Posterior vena cava (tissue), 2 donors: ENCODE measurements at regions not wholly inside any gene's neighbourhood (a gene's known extent, or its start where the extent isn't known, plus 50 kb on each side); places are given as distances from the start of the nearest gene placed in this dataset.
"Not testable (repeated sequence)": the region's sequence is repeated elsewhere in the genome, so short reads cannot be mapped to it uniquely, and the experiment has no call there.

ENCODE experiments used
- DNase-seq: peaks from one replicate; pipeline ENCODE4 v3.0.0-alpha.2; 2020; ENCODE audit warnings: low spot score
- intact Hi-C, 2 donors: fragments of 100-400 bp; cut with DNase I; formaldehyde crosslinking; loops; one replicate each; pipeline versions ENCODE4 v1.14.1 to v1.14.2; 2022 to 2023
- donor health status: DM: yes; HTN: yes; CAD: no.
- donor health status: DM: yes; HTN: yes; CAD: no.

GRCh38 chr6:97347111-97347510, 64.1 kb upstream of the MMS22L start:
- no peak for DNase-seq
- intact Hi-C loops = no loop called here

- DNase-seq = no peak
- intact Hi-C loops = no loop called here
These were observed 78.3 kb upstream of the MMS22L start for GRCh38 chr6:97361286-97361685.

GRCh38 chr6:97364327-97364726, 81.3 kb upstream of the MMS22L start:
- intact Hi-C loops = no loop called here

GRCh38 chr6:97382071-97382470, 99.1 kb upstream of the MMS22L start:
- intact Hi-C loops, DNase-seq: not testable (repeated sequence)

More at GRCh38 chr6:97364327-97364726, 81.3 kb upstream of the MMS22L start:
- no peak for DNase-seq

- intact Hi-C loops = no loop called here
- no peak for DNase-seq
These were observed 109.7 kb upstream of the MMS22L start for GRCh38 chr6:97392735-97393134.

GRCh38 chr6:97394160-97394748, 111.2 kb upstream of the MMS22L start:
- intact Hi-C loops = no loop called here
- no peak for DNase-seq

- intact Hi-C loops = no loop called here
- no peak for DNase-seq
These were observed 113.9 kb upstream of the MMS22L start for GRCh38 chr6:97396880-97397279.

- intact Hi-C loops = no loop called here
- DNase-seq = no peak
These were observed 116.2 kb upstream of the MMS22L start for GRCh38 chr6:97399208-97399607.

GRCh38 chr6:97401533-97401932, 118.5 kb upstream of the MMS22L start:
- no peak for DNase-seq
- intact Hi-C loops = no loop called here

GRCh38 chr6:97405818-97406409, 122.9 kb upstream of the MMS22L start:
- intact Hi-C loops = no loop called here
- DNase-seq = no peak

- no peak for DNase-seq
- intact Hi-C loops = no loop called here
These were observed 123.6 kb upstream of the MMS22L start for GRCh38 chr6:97406633-97407032.

- intact Hi-C loops = no loop called here
- no peak for DNase-seq
These were observed 128.6 kb upstream of the MMS22L start for GRCh38 chr6:97411610-97412009.

GRCh38 chr6:97412511-97412910, 129.5 kb upstream of the MMS22L start:
- no peak for DNase-seq
- intact Hi-C loops = no loop called here

GRCh38 chr6:97422171-97422570, 139.2 kb upstream of the MMS22L start:
- intact Hi-C loops = no loop called here
- no peak for DNase-seq

- intact Hi-C loops = no loop called here
These were observed 140.2 kb upstream of the MMS22L start for GRCh38 chr6:97423190-97423589.

GRCh38 chr6:97427648-97428047, 144.6 kb upstream of the MMS22L start:
- intact Hi-C loops = no loop called here

More at GRCh38 chr6:97423190-97423589, 140.2 kb upstream of the MMS22L start:
- DNase-seq = no peak

GRCh38 chr6:97437087-97437486, 154.1 kb upstream of the MMS22L start:
- intact Hi-C loops = no loop called here
- DNase-seq = no peak

More at GRCh38 chr6:97427648-97428047, 144.6 kb upstream of the MMS22L start:
- no peak for DNase-seq

- no peak for DNase-seq
- intact Hi-C loops = no loop called here
These were observed 155.1 kb upstream of the MMS22L start for GRCh38 chr6:97438011-97438671.

GRCh38 chr6:97440590-97441176, 157.7 kb upstream of the MMS22L start:
- no peak for DNase-seq
- intact Hi-C loops = no loop called here

- intact Hi-C loops = no loop called here
- DNase-seq = no peak
These were observed 160.5 kb upstream of the MMS22L start for GRCh38 chr6:97443408-97444080.
